ENCODE measurements at regions not wholly inside any gene's neighbourhood (a gene's known extent, or its start where the extent isn't known, plus 50 kb on each side); places are given as distances from the start of the nearest gene placed in this dataset.

DNA sequence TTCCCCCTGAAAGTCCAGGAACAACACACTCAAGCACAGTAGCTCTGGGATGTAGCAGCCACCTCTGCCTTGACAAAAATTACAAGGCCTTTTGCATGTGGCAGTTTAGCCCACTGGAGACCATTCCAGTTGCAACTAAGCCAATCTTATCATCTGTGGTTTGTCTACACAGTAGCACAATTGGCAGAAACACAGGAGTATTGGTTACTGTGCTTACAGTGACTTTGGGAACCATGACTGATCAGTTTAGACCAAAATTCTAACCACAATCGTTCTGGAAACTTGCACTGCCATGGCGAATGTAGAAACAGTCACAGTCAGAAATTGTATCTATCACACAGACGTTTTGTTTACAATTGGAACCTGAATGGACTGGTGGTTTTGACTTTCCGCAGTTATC, 403.7 kb upstream of the MEIS1 start:
- no peaks in the 10 kb centered on the region for H4K20me1 ChIP-seq (ENCODE audit: insufficient read depth, low read length)

DNA sequence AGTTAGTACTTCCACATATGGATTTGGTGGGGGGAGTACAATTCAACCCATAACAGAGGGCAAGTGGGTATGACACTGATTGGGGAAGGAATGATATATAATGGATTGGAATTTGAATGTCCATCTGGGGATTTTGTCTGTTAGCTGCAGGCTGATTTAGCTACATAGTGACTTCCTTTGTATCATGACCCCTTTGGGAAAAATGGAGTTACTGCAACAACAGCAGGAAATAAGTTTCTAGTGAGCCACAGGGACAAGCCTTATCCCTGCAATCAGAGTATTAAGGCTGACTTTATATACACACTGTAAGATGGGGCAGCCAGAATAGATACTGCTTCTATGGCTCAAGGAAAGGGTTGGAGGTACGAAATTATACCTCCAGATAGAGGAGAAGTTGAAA, 404.4 kb upstream of the MEIS1 start:
- no peak overlapping the region for H3K27ac ChIP-seq (ENCODE audit: low read depth, low read length)

More for the DNA sequence above, 403.7 kb upstream of the MEIS1 start:
- TF ChIP-seq, protein P1, sequence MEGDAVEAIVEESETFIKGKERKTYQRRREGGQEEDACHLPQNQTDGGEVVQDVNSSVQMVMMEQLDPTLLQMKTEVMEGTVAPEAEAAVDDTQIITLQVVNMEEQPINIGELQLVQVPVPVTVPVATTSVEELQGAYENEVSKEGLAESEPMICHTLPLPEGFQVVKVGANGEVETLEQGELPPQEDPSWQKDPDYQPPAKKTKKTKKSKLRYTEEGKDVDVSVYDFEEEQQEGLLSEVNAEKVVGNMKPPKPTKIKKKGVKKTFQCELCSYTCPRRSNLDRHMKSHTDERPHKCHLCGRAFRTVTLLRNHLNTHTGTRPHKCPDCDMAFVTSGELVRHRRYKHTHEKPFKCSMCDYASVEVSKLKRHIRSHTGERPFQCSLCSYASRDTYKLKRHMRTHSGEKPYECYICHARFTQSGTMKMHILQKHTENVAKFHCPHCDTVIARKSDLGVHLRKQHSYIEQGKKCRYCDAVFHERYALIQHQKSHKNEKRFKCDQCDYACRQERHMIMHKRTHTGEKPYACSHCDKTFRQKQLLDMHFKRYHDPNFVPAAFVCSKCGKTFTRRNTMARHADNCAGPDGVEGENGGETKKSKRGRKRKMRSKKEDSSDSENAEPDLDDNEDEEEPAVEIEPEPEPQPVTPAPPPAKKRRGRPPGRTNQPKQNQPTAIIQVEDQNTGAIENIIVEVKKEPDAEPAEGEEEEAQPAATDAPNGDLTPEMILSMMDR (IDR thresholded peaks at IDR 0.05; ENCODE audit: extremely low read depth, low read depth, low read length), result no peak
- Histone ChIP-seq H3K4me3 (ENCODE audit: insufficient read depth, low read length) (no peak overlapping the region), H2AFZ (ENCODE audit: low read length) (no peak overlapping the region), H3K36me3 (ENCODE audit: insufficient read depth, low read length) (no peaks in the 10 kb centered on the region), H3K4me2 (ENCODE audit: insufficient read depth, low read length) (no peak overlapping the region), H3K27me3 (ENCODE audit: insufficient read depth, low read length) (no peaks in the 10 kb centered on the region), H3K27ac (ENCODE audit: low read depth, low read length) (no peak overlapping the region), H3K4me1 (ENCODE audit: insufficient read depth, low read length) (no peaks in the 10 kb centered on the region), H3K9me3 (ENCODE audit: low read depth, low read length) (no peaks in the 10 kb centered on the region), H3K79me2 (ENCODE audit: insufficient read depth, low read length) (no peaks in the 10 kb centered on the region)
- DNase-seq (ENCODE audit: insufficient read length, low spot score, missing footprints), result no peak

DNA sequence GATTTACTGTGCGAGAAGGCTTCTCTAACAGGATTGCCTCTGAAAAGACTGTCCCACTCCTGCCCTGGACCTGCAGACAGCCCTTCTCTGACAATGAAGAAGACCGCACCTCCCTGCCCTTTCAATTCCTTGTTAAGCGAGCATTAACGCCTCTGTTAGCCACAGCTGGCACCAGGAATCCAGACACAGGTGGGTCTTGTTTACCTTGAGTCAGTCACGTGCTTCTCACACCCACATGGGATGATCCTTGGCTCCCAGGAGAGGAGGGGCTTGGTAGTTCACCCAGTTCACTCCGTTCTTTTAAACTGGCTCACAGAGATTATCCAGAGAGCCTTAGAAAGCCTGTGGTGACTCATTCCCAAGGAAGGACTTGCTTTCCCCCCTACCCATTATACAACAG, 410.5 kb upstream of the MEIS1 start:
- no peaks in the 10 kb centered on the region for H3K4me1 ChIP-seq (ENCODE audit: insufficient read depth, low read length)
- H3K9me3 ChIP-seq (ENCODE audit: low read depth, low read length), result peaks cover 2% of the 10 kb centered on the region
- no peak overlapping the region for H2AFZ ChIP-seq (ENCODE audit: low read length)
- no peaks in the 10 kb centered on the region for H3K27me3 ChIP-seq (ENCODE audit: insufficient read depth, low read length)
- no peak for DNase-seq (ENCODE audit: insufficient read length, low spot score, missing footprints)
- no peak overlapping the region for H3K4me2 ChIP-seq (ENCODE audit: insufficient read depth, low read length)
- H4K20me1 ChIP-seq (ENCODE audit: insufficient read depth, low read length), result no peaks in the 10 kb centered on the region
- H3K79me2 ChIP-seq (ENCODE audit: insufficient read depth, low read length), result no peaks in the 10 kb centered on the region
- no peaks in the 10 kb centered on the region for H3K36me3 ChIP-seq (ENCODE audit: insufficient read depth, low read length)
- H3K27ac ChIP-seq (ENCODE audit: low read depth, low read length), result no peak overlapping the region
- no peak overlapping the region for H3K4me3 ChIP-seq (ENCODE audit: insufficient read depth, low read length)
- TF ChIP-seq, protein P1 (IDR thresholded peaks at IDR 0.05; ENCODE audit: extremely low read depth, low read depth, low read length), result no peak

More for the DNA sequence above, 404.4 kb upstream of the MEIS1 start:
- Histone ChIP-seq H3K4me2 (ENCODE audit: insufficient read depth, low read length) (no peak overlapping the region), H3K9me3 (ENCODE audit: low read depth, low read length) (no peaks in the 10 kb centered on the region), H3K4me1 (ENCODE audit: insufficient read depth, low read length) (no peaks in the 10 kb centered on the region), H3K4me3 (ENCODE audit: insufficient read depth, low read length) (no peak overlapping the region), H4K20me1 (ENCODE audit: insufficient read depth, low read length) (no peaks in the 10 kb centered on the region), H2AFZ (ENCODE audit: low read length) (no peak overlapping the region), H3K36me3 (ENCODE audit: insufficient read depth, low read length) (no peaks in the 10 kb centered on the region), H3K27me3 (ENCODE audit: insufficient read depth, low read length) (no peaks in the 10 kb centered on the region), H3K79me2 (ENCODE audit: insufficient read depth, low read length) (no peaks in the 10 kb centered on the region)
- TF ChIP-seq, protein P1 (IDR thresholded peaks at IDR 0.05; ENCODE audit: extremely low read depth, low read depth, low read length), result no peak
- DNase-seq (ENCODE audit: insufficient read length, low spot score, missing footprints), result no peak

DNA sequence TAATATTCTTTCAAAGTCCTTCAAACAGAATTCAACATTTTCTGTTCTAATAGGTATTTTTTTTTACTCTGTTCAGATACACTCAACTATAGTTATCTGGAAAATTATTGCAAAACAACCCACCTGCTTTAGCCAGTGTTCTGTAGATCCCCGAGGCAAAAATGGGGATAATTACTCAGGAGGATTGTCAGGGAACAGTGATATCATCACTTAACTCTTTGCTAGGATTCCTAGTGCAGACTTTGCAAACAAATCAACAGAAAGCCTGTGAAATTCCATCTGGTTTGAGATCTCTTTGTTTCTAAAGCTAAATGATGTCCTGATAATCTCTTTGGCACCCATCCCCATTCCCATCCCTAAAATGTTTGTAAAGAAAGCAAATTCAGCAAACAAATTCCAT, 413.6 kb upstream of the MEIS1 start:
- no peak for DNase-seq (ENCODE audit: insufficient read length, low spot score, missing footprints)
- Histone ChIP-seq H3K4me1 (ENCODE audit: insufficient read depth, low read length) (no peaks in the 10 kb centered on the region), H2AFZ (ENCODE audit: low read length) (no peak overlapping the region), H3K27ac (ENCODE audit: low read depth, low read length) (no peak overlapping the region), H4K20me1 (ENCODE audit: insufficient read depth, low read length) (no peaks in the 10 kb centered on the region), H3K79me2 (ENCODE audit: insufficient read depth, low read length) (no peaks in the 10 kb centered on the region), H3K9me3 (ENCODE audit: low read depth, low read length) (peaks cover 2% of the 10 kb centered on the region), H3K36me3 (ENCODE audit: insufficient read depth, low read length) (no peaks in the 10 kb centered on the region), H3K4me3 (ENCODE audit: insufficient read depth, low read length) (no peak overlapping the region), H3K4me2 (ENCODE audit: insufficient read depth, low read length) (no peak overlapping the region), H3K27me3 (ENCODE audit: insufficient read depth, low read length) (no peaks in the 10 kb centered on the region)
- TF ChIP-seq, protein P1 (IDR thresholded peaks at IDR 0.05; ENCODE audit: extremely low read depth, low read depth, low read length), result no peak
